NCI-H69 (cell line): ENCODE measurements at regions not wholly inside any gene's neighbourhood (a gene's known extent, or its start where the extent isn't known, plus 50 kb on each side); places are given as distances from the start of the nearest gene placed in this dataset.
A peak's percentile ranks its signal among the peaks of the same experiment; 100 is the strongest.
"Not testable (repeated sequence)": the region's sequence is repeated elsewhere in the genome, so short reads cannot be mapped to it uniquely, and the experiment has no call there.

ENCODE experiments used
- DNase-seq: peaks from one replicate; lab custom pipeline; 2025; lab: John Stamatoyannopoulos, UW

- DNase-seq: not testable (repeated sequence)
Measured at GRCh38 chr11:112714340-112714739, 246.9 kb upstream of the NCAM1 start.

- no peak for DNase-seq
Measured at GRCh38 chr11:112715056-112715455, 246.2 kb upstream of the NCAM1 start.

GRCh38 chr11:112718483-112718882 lies 242.7 kb upstream of the NCAM1 start:
- no peak for DNase-seq

GRCh38 chr11:112719736-112720525 lies 241.3 kb upstream of the NCAM1 start:
- peak; percentile 61 for DNase-seq

- no peak for DNase-seq
Measured at GRCh38 chr11:112722148-112722547, 239.1 kb upstream of the NCAM1 start.

- no peak for DNase-seq
Measured at GRCh38 chr11:112722876-112723275, 238.3 kb upstream of the NCAM1 start.

GRCh38 chr11:112723676-112724495 lies 237.3 kb upstream of the NCAM1 start:
- peak; percentile 18 for DNase-seq

GRCh38 chr11:112724496-112724790 lies 236.8 kb upstream of the NCAM1 start:
- DNase-seq: peak; percentile 75

GRCh38 chr11:112725636-112726035 lies 235.6 kb upstream of the NCAM1 start:
- DNase-seq: no peak

- DNase-seq: no peak
Measured at GRCh38 chr11:112727341-112727841, 233.8 kb upstream of the NCAM1 start.

GRCh38 chr11:112728288-112728687 lies 232.9 kb upstream of the NCAM1 start:
- DNase-seq: no peak

- no peak for DNase-seq
Measured at GRCh38 chr11:112728716-112729115, 232.5 kb upstream of the NCAM1 start.

GRCh38 chr11:112730591-112730990 lies 230.6 kb upstream of the NCAM1 start:
- DNase-seq: no peak

- no peak for DNase-seq
Measured at GRCh38 chr11:112731538-112731937, 229.7 kb upstream of the NCAM1 start.

- no peak for DNase-seq
Measured at GRCh38 chr11:112732031-112732430, 229.2 kb upstream of the NCAM1 start.

- DNase-seq: no peak
Measured at GRCh38 chr11:112734207-112734606, 227.0 kb upstream of the NCAM1 start.

GRCh38 chr11:112735470-112735869 lies 225.8 kb upstream of the NCAM1 start:
- no peak for DNase-seq

GRCh38 chr11:112744041-112744440 lies 217.2 kb upstream of the NCAM1 start:
- DNase-seq: peak; percentile 98

GRCh38 chr11:112745973-112746372 lies 215.2 kb upstream of the NCAM1 start:
- DNase-seq: peak; percentile 58

GRCh38 chr11:112748252-112748651 lies 213.0 kb upstream of the NCAM1 start:
- no peak for DNase-seq

- peak; percentile 88 for DNase-seq
Measured at GRCh38 chr11:112748713-112749543, 212.3 kb upstream of the NCAM1 start.

GRCh38 chr11:112751329-112751728 lies 209.9 kb upstream of the NCAM1 start:
- peak; percentile 34 for DNase-seq
